GM18499 (cell line): ENCODE measurements at regions not wholly inside any gene's neighbourhood (a gene's known extent, or its start where the extent isn't known, plus 50 kb on each side); places are given as distances from the start of the nearest gene placed in this dataset.
"Not testable (repeated sequence)": the region's sequence is repeated elsewhere in the genome, so short reads cannot be mapped to it uniquely, and the experiment has no call there.

ENCODE experiments used
- ATAC-seq: cut with Tn5 transposase; IDR thresholded peaks from one replicate; pipeline ENCODE4 v1.9.1; 2021; ENCODE audit warnings: moderate number of reproducible peaks; ENCODE audit not compliant: insufficient read depth, unreplicated experiment

GRCh38 chr3:55300701-55301100 lies 186.4 kb downstream of the WNT5A start:
- no peak for ATAC-seq

- no peak for ATAC-seq
Measured at GRCh38 chr3:55297706-55298105, 189.4 kb downstream of the WNT5A start.

GRCh38 chr3:55297245-55297644 lies 189.9 kb downstream of the WNT5A start:
- ATAC-seq = no peak

GRCh38 chr3:55296791-55297190 lies 190.3 kb downstream of the WNT5A start:
- no peak for ATAC-seq

- no peak for ATAC-seq
Measured at GRCh38 chr3:55296030-55296429, 191.1 kb downstream of the WNT5A start.

GRCh38 chr3:55294557-55294956 lies 192.5 kb downstream of the WNT5A start:
- no peak for ATAC-seq

- ATAC-seq = no peak
Measured at GRCh38 chr3:55292360-55292759, 194.7 kb downstream of the WNT5A start.

GRCh38 chr3:55288657-55289056 lies 198.4 kb downstream of the WNT5A start:
- ATAC-seq = no peak

- no peak for ATAC-seq
Measured at GRCh38 chr3:55286693-55287092, 200.4 kb downstream of the WNT5A start.

GRCh38 chr3:55285156-55285555 lies 201.9 kb downstream of the WNT5A start:
- no peak for ATAC-seq

- no peak for ATAC-seq
Measured at GRCh38 chr3:55283441-55283925, 203.6 kb downstream of the WNT5A start.

GRCh38 chr3:55282994-55283393 lies 204.1 kb downstream of the WNT5A start:
- ATAC-seq = no peak

GRCh38 chr3:55272031-55272645 lies 215.0 kb downstream of the WNT5A start:
- no peak for ATAC-seq

- ATAC-seq = no peak
Measured at GRCh38 chr3:55271549-55271948, 215.6 kb downstream of the WNT5A start.

GRCh38 chr3:55270976-55271375 lies 216.1 kb downstream of the WNT5A start:
- ATAC-seq = no peak

GRCh38 chr3:55269636-55270035 lies 217.5 kb downstream of the WNT5A start:
- no peak for ATAC-seq

GRCh38 chr3:55269096-55269495 lies 218.0 kb downstream of the WNT5A start:
- ATAC-seq = no peak

GRCh38 chr3:55267206-55267930 lies 219.7 kb downstream of the WNT5A start:
- ATAC-seq = no peak

- no peak for ATAC-seq
Measured at GRCh38 chr3:55264919-55265318, 222.2 kb downstream of the WNT5A start.

GRCh38 chr3:55252921-55253320 lies 234.2 kb downstream of the WNT5A start:
- ATAC-seq = no peak

GRCh38 chr3:55249156-55249555 lies 237.9 kb downstream of the WNT5A start:
- not testable (repeated sequence) for ATAC-seq

- no peak for ATAC-seq
Measured at GRCh38 chr3:55247666-55248065, 239.4 kb downstream of the WNT5A start.
